SK-N-SH (cell line): ENCODE measurements at regions not wholly inside any gene's neighbourhood (a gene's known extent, or its start where the extent isn't known, plus 50 kb on each side); places are given as distances from the start of the nearest gene placed in this dataset.

Source experiments
- CTCF ChIA-PET: fragments of 300-600, 350-600 bp; formaldehyde crosslinking; extraction: SDS; loops from one replicate; lab custom pipeline; 2021; lab: Yijun Ruan, JAX
- POLR2A ChIA-PET: fragments of 350-600 bp; sonication (Branson Sonifier 250); formaldehyde crosslinking; extraction: SDS; loops from one replicate; lab custom pipeline; 2020; ENCODE audit warnings: antibody characterized with exemption, inconsistent platforms; lab: Yijun Ruan, JAX
- DNase-seq: peaks from one replicate; pipeline ENCODE4 v3.0.0; 2012
- H2AFZ ChIP-seq: fragments of 200-600 bp; sonication (generic); 2 replicates; pipeline ENCODE4 v1.8.1; 2016; ENCODE audit warnings: antibody characterized with exemption, mild to moderate bottlenecking, low read depth
- H3F3A ChIP-seq: fragments of 200-600 bp; sonication (generic); replicated peaks from 2 replicates; pipeline ENCODE3; 2016; ENCODE audit warnings: antibody characterized with exemption, mild to moderate bottlenecking; ENCODE audit not compliant: insufficient read depth
- H3K27ac ChIP-seq, 2 experiments: fragments of 200-500 bp in 1 of 2; fragments of 200-600 bp in 1 of 2; sonication (Bioruptor generic) in 1 of 2; sonication (generic), shearing (Covaris generic) in 1 of 2; 2 replicates each; pipeline versions ENCODE4 v1.5.1 to v1.6.1; 2014 to 2016; ENCODE audit warnings: low read depth in 2 of 2, inconsistent platforms in 1 of 2, low read length in 1 of 2, mild to moderate bottlenecking in 1 of 2, mixed read lengths in 1 of 2
- H3K27me3 ChIP-seq: fragments of 200-600 bp; sonication (generic), shearing (Covaris generic); 2 replicates; pipeline ENCODE4 v1.6.1; 2016; ENCODE audit warnings: mixed run types; ENCODE audit not compliant: insufficient read depth
- H3K36me3 ChIP-seq, 2 experiments: fragments of 200-500 bp in 1 of 2; fragments of 200-600 bp in 1 of 2; sonication (Bioruptor generic) in 1 of 2; sonication (generic) in 1 of 2; replicated peaks in 1 of 2; 2 replicates each; pipeline versions ENCODE3 to v1.5.1; 2014 to 2016; ENCODE audit warnings: low read length in 1 of 2, mild to moderate bottlenecking in 1 of 2; ENCODE audit not compliant: insufficient read depth in 2 of 2, control insufficient read depth in 1 of 2
- H3K4me1 ChIP-seq, 2 experiments: fragments of 200-500 bp in 1 of 2; fragments of 200-600 bp in 1 of 2; sonication (Bioruptor generic) in 1 of 2; sonication (generic), shearing (Covaris generic) in 1 of 2; 2 replicates each; pipeline versions ENCODE4 v1.5.1 to v1.6.1; 2014 to 2016; ENCODE audit warnings: low read depth in 1 of 2, low read length in 1 of 2, mixed run types in 1 of 2; ENCODE audit not compliant: insufficient read depth in 2 of 2, control insufficient read depth in 1 of 2
- H3K4me2 ChIP-seq: fragments of 200-600 bp; sonication (generic), shearing (Covaris generic); 2 replicates; pipeline ENCODE4 v1.6.1; 2017; ENCODE audit warnings: mixed run types
- H3K4me3 ChIP-seq, 2 experiments: fragments of 200-500 bp in 1 of 2; fragments of 200-600 bp in 1 of 2; sonication (Bioruptor generic) in 1 of 2; sonication (generic), shearing (Covaris generic) in 1 of 2; 2 replicates each; pipeline versions ENCODE4 v1.5.1 to v1.8.1; 2014 to 2016; ENCODE audit warnings: low read depth in 2 of 2, inconsistent platforms in 1 of 2, low read length in 1 of 2, mild to moderate bottlenecking in 1 of 2, mixed read lengths in 1 of 2, moderate library complexity in 1 of 2
- H3K79me2 ChIP-seq: fragments of 200-600 bp; sonication (generic); 2 replicates; pipeline ENCODE4 v1.8.1; 2017; ENCODE audit warnings: mild to moderate bottlenecking; ENCODE audit not compliant: insufficient read depth
- H3K9ac ChIP-seq: fragments of 200-600 bp; sonication (generic); 2 replicates; pipeline ENCODE4 v1.6.1; 2017; ENCODE audit warnings: mixed run types
- H3K9me2 ChIP-seq: fragments of 200-600 bp; sonication (generic); 2 replicates; pipeline ENCODE4 v1.6.1; 2017; ENCODE audit warnings: mixed run types
- H3K9me3 ChIP-seq: fragments of 200-600 bp; sonication (generic); 2 replicates; pipeline ENCODE4 v1.6.1; 2017; ENCODE audit warnings: mixed run types, mild to moderate bottlenecking, moderate library complexity
- H4K20me1 ChIP-seq: fragments of 200-600 bp; sonication (generic); 2 replicates; pipeline ENCODE4 v1.6.1; 2017; ENCODE audit warnings: mild to moderate bottlenecking, mixed run types; ENCODE audit not compliant: insufficient read depth
- CTCF ChIP-seq: fragments of 200-600 bp; sonication (generic); IDR thresholded peaks from 2 replicates; pipeline ENCODE4 v1.6.1; 2017; ENCODE audit warnings: antibody characterized with exemption, mild to moderate bottlenecking, moderate library complexity
- EP300 ChIP-seq, 2 experiments: IDR thresholded peaks; 2 replicates each; pipeline versions ENCODE4 v1.4.0 to v1.6.1; 2012; ENCODE audit warnings: borderline replicate concordance in 1 of 2, low read depth in 1 of 2, low read length in 1 of 2
- FOXM1 ChIP-seq: IDR thresholded peaks from 2 replicates; pipeline ENCODE4 v1.4.0; 2012; ENCODE audit warnings: low read depth, mild to moderate bottlenecking
- GATA2 ChIP-seq: sonication (generic); formaldehyde crosslinking; IDR thresholded peaks from 2 replicates; pipeline ENCODE4 v1.5.0; 2020; ENCODE audit warnings: mild to moderate bottlenecking, missing genetic modification reagents
- IRF3 ChIP-seq: fragments of 150-350 bp; IDR thresholded peaks from 2 replicates; pipeline ENCODE4 v1.6.1; 2016; ENCODE audit warnings: mild to moderate bottlenecking, low read depth, low read length
- JUND ChIP-seq: IDR thresholded peaks from 2 replicates; pipeline ENCODE4 v1.4.0; 2012
- MAX ChIP-seq: IDR thresholded peaks from 2 replicates; pipeline ENCODE4 v1.4.0; 2012; ENCODE audit warnings: low read depth
- MEF2A ChIP-seq: IDR thresholded peaks from 2 replicates; pipeline ENCODE4 v1.4.0; 2012; ENCODE audit warnings: low read depth, borderline replicate concordance
- NRF1 ChIP-seq: IDR thresholded peaks from 2 replicates; pipeline ENCODE4 v1.6.1; 2012; ENCODE audit warnings: low read depth, mild to moderate bottlenecking, low read length
- POLR2AphosphoS5 ChIP-seq: IDR thresholded peaks from 2 replicates; pipeline ENCODE4 v1.6.1; 2012; ENCODE audit warnings: low read depth, low read length
- RAD21 ChIP-seq: IDR thresholded peaks from 2 replicates; pipeline ENCODE4 v1.6.1; 2012; ENCODE audit warnings: mild to moderate bottlenecking, low read length
- RCOR1 ChIP-seq: fragments of 150-350 bp; IDR thresholded peaks from 2 replicates; pipeline ENCODE4 v1.6.1; 2017; ENCODE audit warnings: antibody characterized with exemption, low read length
- RFX5 ChIP-seq: IDR thresholded peaks from 2 replicates; pipeline ENCODE4 v1.6.1; 2012; ENCODE audit warnings: mild to moderate bottlenecking, improper control_type of control experiment, low read length
- SMC3 ChIP-seq: IDR thresholded peaks from 2 replicates; pipeline ENCODE4 v1.6.1; 2012; ENCODE audit warnings: low read depth, low read length, improper control_type of control experiment
- TCF12 ChIP-seq: IDR thresholded peaks from 2 replicates; pipeline ENCODE4 v1.4.0; 2012
- USF1 ChIP-seq: IDR thresholded peaks from 2 replicates; pipeline ENCODE4 v1.4.0; 2012; ENCODE audit warnings: low read depth, borderline replicate concordance
- USF2 ChIP-seq: fragments of 150-350 bp; IDR thresholded peaks from 2 replicates; pipeline ENCODE4 v1.6.1; 2017; ENCODE audit warnings: antibody characterized with exemption, low read length, low read depth, borderline replicate concordance
- ZBTB33 ChIP-seq: IDR thresholded peaks from 2 replicates; pipeline ENCODE4 v1.4.0; 2012; ENCODE audit warnings: low read depth, borderline replicate concordance
- WGBS: methylation state at CpG from one replicate; pipeline ENCODE4 v1.1.6; 2017; ENCODE audit warnings: low lambda C conversion rate; 5-methylcytosine and 5-hydroxymethylcytosine counted together

GRCh38 chr7:35549781-35550180, 145.2 kb downstream of the HERPUD2 start:
- H3K4me2 ChIP-seq = no peak overlapping the region
- no peak for DNase-seq
- no peak overlapping the region for H3K27ac ChIP-seq
- POLR2A ChIA-PET = no interaction called here
- H3K4me3 ChIP-seq = no peak overlapping the region
- no peaks in the 10 kb centered on the region for H3K9me3 ChIP-seq
- H4K20me1 ChIP-seq = no peaks in the 10 kb centered on the region
- CTCF ChIA-PET = interaction anchor here (1.2 to 5.2 kb wide), 3 partner anchors 12 to 75 kb away, joined by 5 to 26 read pairs (median 6); no protein-coding TSS in a partner anchor
- no peak overlapping the region for H3K9ac ChIP-seq
- no peaks in the 10 kb centered on the region for H3K36me3 ChIP-seq
- peaks cover 0 to 9% of the 10 kb centered on the region in 2 experiments; a peak in 1 of 4 replicates for H3K4me1 ChIP-seq
- H3K27me3 ChIP-seq = peaks cover 66% of the 10 kb centered on the region
- WGBS = 38% methylated on average over 3 of the region's 3 CpGs
- no peak overlapping the region for H2AFZ ChIP-seq
- no peaks in the 10 kb centered on the region for H3K9me2 ChIP-seq
- no peak for TF ChIP-seq FOXM1
- no peak for TF ChIP-seq TCF12
- TF ChIP-seq MEF2A = no peak
- TF ChIP-seq RAD21 = no peak
- no peak for TF ChIP-seq RFX5
- TF ChIP-seq RCOR1 = no peak
- TF ChIP-seq CTCF = no peak
- H3K79me2 ChIP-seq = no peaks in the 10 kb centered on the region
- no peaks in the 10 kb centered on the region for H3F3A ChIP-seq

- Histone ChIP-seq H3K27me3 (peaks cover 63% of the 10 kb centered on the region), H3K4me3 (no peak overlapping the region), H3K79me2 (no peaks in the 10 kb centered on the region), H3F3A (no peaks in the 10 kb centered on the region), H3K4me2 (no peak overlapping the region), H3K9ac (no peak overlapping the region), H3K9me3 (no peaks in the 10 kb centered on the region), H3K27ac (no peak overlapping the region), H4K20me1 (no peaks in the 10 kb centered on the region), H3K36me3 (no peaks in the 10 kb centered on the region), H3K9me2 (no peaks in the 10 kb centered on the region), H3K4me1 (peaks cover 0 to 7% of the 10 kb centered on the region in 2 experiments; a peak in 1 of 4 replicates), H2AFZ (no peak overlapping the region)
- ChIA-PET POLR2A (no interaction called here), CTCF (interaction anchor here (0.9 to 1.7 kb wide), 7 partner anchors 8 to 475 kb away, joined by 3 to 6 read pairs (median 4); no protein-coding TSS in a partner anchor)
- 43% methylated on average over 4 of the region's 4 CpGs for WGBS
- DNase-seq = no peak
- TF ChIP-seq IRF3 (no peak), SMC3 (no peak), RCOR1 (no peak), USF1 (no peak), EP300 (IDR thresholded peaks at IDR 0.05; ENCODE audit: borderline replicate concordance in 1 of 2, low read depth in 1 of 2, low read length in 1 of 2) (no peak), TCF12 (no peak), CTCF (no peak), JUND (no peak), USF2 (no peak), MAX (no peak), POLR2AphosphoS5 (no peak), NRF1 (no peak), ZBTB33 (no peak), GATA2 (CRISPR knock-in tag) (no peak)
Measured at GRCh38 chr7:35548291-35548690, 146.6 kb downstream of the HERPUD2 start.
